Heart left ventricle (tissue), 16 donors: ENCODE measurements at regions not wholly inside any gene's neighbourhood (a gene's known extent, or its start where the extent isn't known, plus 50 kb on each side); places are given as distances from the start of the nearest gene placed in this dataset.

Source experiments
- ATAC-seq, 4 donors: fragments of 200-7000 bp; cut with Tn5 transposase; one replicate each; pipeline ENCODE4 v1.9.1; 2020 to 2022; ENCODE audit warnings: moderate library complexity in 4 of 4, mild to moderate bottlenecking in 3 of 4, moderate number of reproducible peaks in 1 of 4
- DNase-seq, 5 donors: peaks; one replicate each; pipeline ENCODE4 v3.0.0-alpha.2; 2020
- H3K27ac ChIP-seq, 12 donors: fragments of 200-600 bp; sonication (generic) in 4 of 12; one replicate each; pipeline versions ENCODE4 v1.5.0 to v1.8.0; 2016 to 2022; ENCODE audit warnings: mild to moderate bottlenecking in 2 of 12
- H3K27me3 ChIP-seq, 9 donors: fragments of 200-600 bp; sonication (generic) in 2 of 9; one replicate each; pipeline versions ENCODE4 v1.5.1 to v1.8.0; 2016 to 2022; ENCODE audit warnings: mild to moderate bottlenecking in 3 of 9
- H3K36me3 ChIP-seq, 9 donors: fragments of 200-600 bp; sonication (generic) in 2 of 9; one replicate each; pipeline versions ENCODE4 v1.5.0 to v1.8.0; 2018 to 2022; ENCODE audit warnings: mild to moderate bottlenecking in 2 of 9
- H3K4me1 ChIP-seq, 12 donors: fragments of 200-600 bp; sonication (generic) in 4 of 12; one replicate each; pipeline versions ENCODE4 v1.5.0 to v1.8.0; 2016 to 2022; ENCODE audit warnings: mild to moderate bottlenecking in 3 of 12
- H3K4me3 ChIP-seq, 12 donors: fragments of 200-600 bp; sonication (generic) in 4 of 12; one replicate each; pipeline versions ENCODE4 v1.5.0 to v1.8.0; 2017 to 2022; ENCODE audit warnings: mild to moderate bottlenecking in 9 of 12, moderate library complexity in 4 of 12
- H3K9me3 ChIP-seq, 12 donors: fragments of 200-600 bp; sonication (generic) in 4 of 12; one replicate each; pipeline versions ENCODE4 v1.5.0 to v1.8.0; 2016 to 2022; ENCODE audit warnings: mild to moderate bottlenecking in 1 of 12
- CTCF ChIP-seq, 12 donors: fragments of 200-600 bp; sonication (generic) in 4 of 12; IDR thresholded peaks; one replicate each; pipeline versions ENCODE4 v1.5.0 to v1.8.0; 2018 to 2022; ENCODE audit warnings: antibody characterized with exemption in 12 of 12, mild to moderate bottlenecking in 5 of 12
- POLR2A ChIP-seq, 2 donors: fragments of 450-650 bp; IDR thresholded peaks; one replicate each; pipeline ENCODE4 v1.6.1; 2017; ENCODE audit warnings: antibody characterized with exemption in 2 of 2, mild to moderate bottlenecking in 2 of 2, moderate library complexity in 2 of 2
- whole genome bisulfite sequencing, 4 donors: extraction: QIAGEN DNeasy Blood & Tissue Kit in 2 of 4; methylation state at CpG; one replicate each; pipeline versions ENCODE4 v1.1.5 to v1.1.7; 2013 to 2018; 5-methylcytosine and 5-hydroxymethylcytosine counted together
- intact Hi-C, 10 donors: fragments of 100-400 bp; cut with DNase I; formaldehyde crosslinking; loops; one replicate each; pipeline versions ENCODE4 v1.11.1 to v1.14.2; 2022
- donor health status: ischemic (EF 13 %, LVEDD 7.1; RV severe dilation, severe dysfunction).
- donor health status: healthy with polysubstance abuse.
- donor health status: DM: no; HTN: yes; CAD: no.
- donor health status: DM: no; HTN: no; CAD: no.
- donor health status: ischemic (EF 25% LVEDD 6.9; RV normal size, moderate dysfunction).
- donor health status: ischemic (EF 25% LVEDD 5.7; RV mildly dilated, moderate dysfunction).
- donor health status: healthy.
- donor health status: DM: yes; HTN: yes; CAD: no.
- donor health status: ischemic (EF 35%, LVEDD 5.7; RV mildly dilated, moderate dysfunction).
- donor health status: nonischemic (EF 11% LVEDD 7.7; RV severe dilation, severe dysfunction).
- donor health status: DM: yes; HTN: yes; CAD: no.
- donor health status: PGD.
- donor health status: ischemic (EF 29% LVEDD 5.4; RV normal size, mild dysfunction).
- donor health status: nonischemic (EF 23%, LVEDD 6.1; RV moderate dilation, normal function).

GRCh38 chr17:63035271-63035670 lies 69.2 kb downstream of the TANC2 start:
- Histone ChIP-seq H3K27ac (no peak overlapping the region), H3K27me3 (no peaks in the 10 kb centered on the region), H3K9me3 (peaks cover 0 to 2% (median 0%) of the 10 kb centered on the region in 12 donors), H3K4me1 (peaks cover 0 to 10% (median 0%) of the 10 kb centered on the region in 12 donors), H3K36me3 (no peaks in the 10 kb centered on the region), H3K4me3 (no peak overlapping the region)
- ATAC-seq (no peak), DNase-seq (no peak)
- no peak for TF ChIP-seq CTCF (IDR thresholded peaks at IDR 0.05)
- no peak for TF ChIP-seq POLR2A (IDR thresholded peaks at IDR 0.05)
- 95 to 99% (median 96%) methylated on average over 4 of the region's 4 CpGs for WGBS, 4 donors
- intact Hi-C loops = no loop called here

GRCh38 chr17:63035695-63036094 lies 69.7 kb downstream of the TANC2 start:
- no peaks in the 10 kb centered on the region for H3K36me3 ChIP-seq
- ATAC-seq (no peak), DNase-seq (no peak)
- no peak overlapping the region for H3K4me3 ChIP-seq
- TF ChIP-seq POLR2A (IDR thresholded peaks at IDR 0.05) (no peak), CTCF (IDR thresholded peaks at IDR 0.05) (no peak)
- no peak overlapping the region for H3K27ac ChIP-seq
- no peaks in the 10 kb centered on the region for H3K27me3 ChIP-seq
- peaks cover 0 to 14% (median 0%) of the 10 kb centered on the region in 12 donors for H3K4me1 ChIP-seq
- peaks cover 0 to 2% (median 0%) of the 10 kb centered on the region in 12 donors for H3K9me3 ChIP-seq
- intact Hi-C loops = no loop called here
- 85 to 91% (median 89%) methylated on average over 3 of the region's 3 CpGs for WGBS, 4 donors

- WGBS, 4 donors = 51 to 72% (median 59%) methylated on average over 4 of the region's 4 CpGs
- ATAC-seq = no peak
- no peak for DNase-seq
- intact Hi-C loops = no loop called here
- no peaks in the 10 kb centered on the region for H3K36me3 ChIP-seq
- peak overlapping the region in 5 of 12 donors; percentile 3 to 36 (median 18) for H3K4me3 ChIP-seq
- TF ChIP-seq POLR2A (IDR thresholded peaks at IDR 0.05) (no peak), CTCF (IDR thresholded peaks at IDR 0.05) (no peak)
- H3K9me3 ChIP-seq = no peaks in the 10 kb centered on the region
- no peak overlapping the region for H3K27ac ChIP-seq
- H3K4me1 ChIP-seq = peaks cover 0 to 14% (median 0%) of the 10 kb centered on the region in 12 donors
- no peaks in the 10 kb centered on the region for H3K27me3 ChIP-seq
Measured at GRCh38 chr17:63039342-63039741, 73.3 kb downstream of the TANC2 start.

GRCh38 chr17:63039899-63040602 lies 74.0 kb downstream of the TANC2 start:
- no peaks in the 10 kb centered on the region for H3K9me3 ChIP-seq
- no peaks in the 10 kb centered on the region for H3K27me3 ChIP-seq
- peaks cover 0 to 14% (median 0%) of the 10 kb centered on the region in 12 donors for H3K4me1 ChIP-seq
- H3K27ac ChIP-seq = no peak overlapping the region
- peak overlapping the region in 6 of 12 donors; percentile 13 to 36 (median 19) for H3K4me3 ChIP-seq
- no peak for DNase-seq
- H3K36me3 ChIP-seq = no peaks in the 10 kb centered on the region
- 60 to 67% (median 63%) methylated on average over 5 of the region's 5 CpGs for WGBS, 4 donors
- intact Hi-C loops = no loop called here
- ATAC-seq = peak in 1 of 4 donors; percentile 43
- TF ChIP-seq POLR2A (IDR thresholded peaks at IDR 0.05) = no peak
- TF ChIP-seq CTCF (IDR thresholded peaks at IDR 0.05) = no peak
